ENCODE measurements at regions not wholly inside any gene's neighbourhood (a gene's known extent, or its start where the extent isn't known, plus 50 kb on each side); places are given as distances from the start of the nearest gene placed in this dataset.
A peak's percentile ranks its signal among the peaks of the same experiment; 100 is the strongest.

- POLR2A ChIA-PET: no interaction called here
- H3K4me3 ChIP-seq (ENCODE audit: low read depth, low read length): no peak overlapping the region
- CTCF ChIA-PET: no interaction called here
- TF ChIP-seq, protein P1, sequence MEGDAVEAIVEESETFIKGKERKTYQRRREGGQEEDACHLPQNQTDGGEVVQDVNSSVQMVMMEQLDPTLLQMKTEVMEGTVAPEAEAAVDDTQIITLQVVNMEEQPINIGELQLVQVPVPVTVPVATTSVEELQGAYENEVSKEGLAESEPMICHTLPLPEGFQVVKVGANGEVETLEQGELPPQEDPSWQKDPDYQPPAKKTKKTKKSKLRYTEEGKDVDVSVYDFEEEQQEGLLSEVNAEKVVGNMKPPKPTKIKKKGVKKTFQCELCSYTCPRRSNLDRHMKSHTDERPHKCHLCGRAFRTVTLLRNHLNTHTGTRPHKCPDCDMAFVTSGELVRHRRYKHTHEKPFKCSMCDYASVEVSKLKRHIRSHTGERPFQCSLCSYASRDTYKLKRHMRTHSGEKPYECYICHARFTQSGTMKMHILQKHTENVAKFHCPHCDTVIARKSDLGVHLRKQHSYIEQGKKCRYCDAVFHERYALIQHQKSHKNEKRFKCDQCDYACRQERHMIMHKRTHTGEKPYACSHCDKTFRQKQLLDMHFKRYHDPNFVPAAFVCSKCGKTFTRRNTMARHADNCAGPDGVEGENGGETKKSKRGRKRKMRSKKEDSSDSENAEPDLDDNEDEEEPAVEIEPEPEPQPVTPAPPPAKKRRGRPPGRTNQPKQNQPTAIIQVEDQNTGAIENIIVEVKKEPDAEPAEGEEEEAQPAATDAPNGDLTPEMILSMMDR (IDR thresholded peaks at IDR 0.05; ENCODE audit: insufficient read depth, low read length, missing control alignments): no peak
- DNase-seq (ENCODE audit: low read depth, low spot score): no peak
These were observed 304.9 kb downstream of the GBA3 start for GRCh38 chr4:22997358-22998224.

DNA sequence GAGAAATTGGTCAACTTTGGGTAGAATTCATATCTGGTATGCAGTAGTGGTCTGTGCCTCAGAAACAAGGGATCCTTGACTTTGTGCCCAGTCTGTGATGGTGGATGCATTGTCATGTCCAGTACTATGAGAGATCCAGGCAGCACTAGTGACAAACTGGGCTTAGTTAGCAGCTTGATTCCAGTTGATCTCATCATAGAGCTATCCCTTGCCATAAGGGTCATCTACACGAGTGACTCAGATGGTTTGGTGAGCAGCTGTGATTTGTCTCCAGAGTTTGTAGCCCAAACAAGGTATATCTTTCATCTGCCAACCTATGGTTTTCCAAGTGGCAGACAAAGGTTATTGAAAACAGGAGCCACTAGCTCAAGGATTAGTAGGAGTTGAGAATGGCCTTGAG is 298.8 kb downstream of the GBA3 start:
- H3K4me3 ChIP-seq (ENCODE audit: low read depth, low read length): no peak overlapping the region
- DNase-seq (ENCODE audit: low read depth, low spot score): no peak
- POLR2A ChIA-PET: no interaction called here
- CTCF ChIA-PET: interaction anchor here (1.8 kb wide), 1 partner anchor 21 kb away, joined by 4 read pairs; no protein-coding TSS in a partner anchor
- TF ChIP-seq, protein P1 (IDR thresholded peaks at IDR 0.05; ENCODE audit: insufficient read depth, low read length, missing control alignments): no peak

DNA sequence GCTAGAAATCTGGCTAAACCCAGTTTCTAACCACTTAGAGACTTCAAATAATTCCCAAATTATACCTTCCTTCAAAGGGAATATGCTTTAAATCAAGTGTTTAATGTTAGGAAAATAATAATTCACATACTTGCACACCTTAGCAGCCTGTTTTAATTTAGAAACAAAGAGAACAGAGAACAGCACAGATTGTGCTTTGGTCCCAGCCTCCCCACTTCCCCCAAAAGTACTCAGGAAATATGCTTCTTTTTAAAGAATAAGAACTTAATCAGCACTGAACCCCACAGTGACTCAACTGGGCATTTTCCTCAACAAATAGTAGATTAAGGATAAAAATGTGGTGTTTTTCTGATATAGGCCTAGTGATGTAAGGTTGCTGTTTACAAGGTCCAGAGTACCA is 295.8 kb downstream of the GBA3 start:
- ChIA-PET CTCF (no interaction called here), POLR2A (interaction anchor here (0.7 to 1.0 kb wide), 2 partner anchors 19 kb away, joined by 3 to 4 read pairs; no protein-coding TSS in a partner anchor)
- DNase-seq (ENCODE audit: low read depth, low spot score): no peak

GRCh38 chr4:22987870-22988269 is 295.1 kb downstream of the GBA3 start:
- TF ChIP-seq, protein P1 (IDR thresholded peaks at IDR 0.05; ENCODE audit: insufficient read depth, low read length, missing control alignments): no peak
- DNase-seq (ENCODE audit: low read depth, low spot score): peak; percentile 73
- ChIA-PET POLR2A (interaction anchor here (0.7 to 1.0 kb wide), 2 partner anchors 18 to 19 kb away, joined by 3 to 4 read pairs; no protein-coding TSS in a partner anchor), CTCF (no interaction called here)
- H3K4me3 ChIP-seq (ENCODE audit: low read depth, low read length): no peak overlapping the region

More for the DNA sequence above, 295.8 kb downstream of the GBA3 start:
- TF ChIP-seq, protein P1 (IDR thresholded peaks at IDR 0.05; ENCODE audit: insufficient read depth, low read length, missing control alignments): no peak
- no peak overlapping the region for H3K4me3 ChIP-seq (ENCODE audit: low read depth, low read length)

GRCh38 chr4:22986881-22987280 is 294.1 kb downstream of the GBA3 start:
- no peak overlapping the region for H3K4me3 ChIP-seq (ENCODE audit: low read depth, low read length)
- CTCF ChIA-PET: no interaction called here
- TF ChIP-seq, protein P1 (IDR thresholded peaks at IDR 0.05; ENCODE audit: insufficient read depth, low read length, missing control alignments): no peak
- DNase-seq (ENCODE audit: low read depth, low spot score): no peak
- POLR2A ChIA-PET: no interaction called here

GRCh38 chr4:22986262-22986661 is 293.5 kb downstream of the GBA3 start:
- H3K4me3 ChIP-seq (ENCODE audit: low read depth, low read length): no peak overlapping the region
- ChIA-PET CTCF (interaction anchor here (1.3 kb wide), 1 partner anchor 24 kb away, joined by 4 read pairs; no protein-coding TSS in a partner anchor), POLR2A (no interaction called here)
- DNase-seq (ENCODE audit: low read depth, low spot score): no peak
- TF ChIP-seq, protein P1 (IDR thresholded peaks at IDR 0.05; ENCODE audit: insufficient read depth, low read length, missing control alignments): no peak

Measured in AG04449 (cell line).